ENCODE measurements at regions not wholly inside any gene's neighbourhood (a gene's known extent, or its start where the extent isn't known, plus 50 kb on each side); places are given as distances from the start of the nearest gene placed in this dataset.

GRCh38 chr13:47025791-47026447 lies 129.1 kb upstream of the HTR2A start:
- no peak for DNase-seq

GRCh38 chr13:47019977-47020376 lies 123.1 kb upstream of the HTR2A start:
- DNase-seq, result no peak

GRCh38 chr13:47017476-47017875 lies 120.6 kb upstream of the HTR2A start:
- DNase-seq, result no peak

GRCh38 chr13:47008318-47008717 lies 111.5 kb upstream of the HTR2A start:
- no peak for DNase-seq

- DNase-seq, result no peak
Measured at GRCh38 chr13:47005756-47006414, 109.0 kb upstream of the HTR2A start.

GRCh38 chr13:47004540-47004939 lies 107.7 kb upstream of the HTR2A start:
- DNase-seq, result no peak

- no peak for DNase-seq
Measured at GRCh38 chr13:47004027-47004426, 107.2 kb upstream of the HTR2A start.

- DNase-seq, result no peak
Measured at GRCh38 chr13:47000165-47000564, 103.3 kb upstream of the HTR2A start.

- DNase-seq, result no peak
Measured at GRCh38 chr13:46996316-46997030, 99.6 kb upstream of the HTR2A start.

- DNase-seq, result no peak
Measured at GRCh38 chr13:46995874-46996273, 99.0 kb upstream of the HTR2A start.

GRCh38 chr13:46994492-46994891 lies 97.6 kb upstream of the HTR2A start:
- no peak for DNase-seq

- DNase-seq, result no peak
Measured at GRCh38 chr13:46992383-46992952, 95.6 kb upstream of the HTR2A start.

GRCh38 chr13:46983881-46984280 lies 87.0 kb upstream of the HTR2A start:
- no peak for DNase-seq

- DNase-seq, result no peak
Measured at GRCh38 chr13:46982856-46983582, 86.2 kb upstream of the HTR2A start.

GRCh38 chr13:46975173-46975572 lies 78.3 kb upstream of the HTR2A start:
- no peak for DNase-seq

- no peak for DNase-seq
Measured at GRCh38 chr13:46968450-46968849, 71.6 kb upstream of the HTR2A start.

- no peak for DNase-seq
Measured at GRCh38 chr13:46964789-46965527, 68.1 kb upstream of the HTR2A start.

- DNase-seq, result no peak
Measured at GRCh38 chr13:46963904-46964303, 67.1 kb upstream of the HTR2A start.

GRCh38 chr13:46962281-46962941 lies 65.6 kb upstream of the HTR2A start:
- no peak for DNase-seq

GRCh38 chr13:46961719-46962118 lies 64.9 kb upstream of the HTR2A start:
- no peak for DNase-seq

GRCh38 chr13:46953941-46954340 lies 57.1 kb upstream of the HTR2A start:
- no peak for DNase-seq

- no peak for DNase-seq
Measured at GRCh38 chr13:46953331-46953730, 56.5 kb upstream of the HTR2A start.

Data from NCI-H1694 treated with DMSO at 0.1 percent for 48 hours (cell line).